Gastrocnemius medialis (tissue), 4 donors: ENCODE measurements at regions not wholly inside any gene's neighbourhood (a gene's known extent, or its start where the extent isn't known, plus 50 kb on each side); places are given as distances from the start of the nearest gene placed in this dataset.

ENCODE experiments used
- ATAC-seq, 2 donors: fragments of 150-250 bp; one replicate each; pipeline ENCODE4 v1.9.1; 2016
- DNase-seq, 2 donors: peaks; one replicate each; pipeline ENCODE4 v3.0.0-alpha.2; 2019
- H3K27ac ChIP-seq, 4 donors: fragments of 200-600 bp; sonication (generic); 1 replicate in 1 of 4; 2 replicates in 3 of 4; pipeline ENCODE4 v1.5.1; 2016 to 2018; ENCODE audit warnings: mild to moderate bottlenecking in 2 of 4, moderate library complexity in 1 of 4
- H3K27me3 ChIP-seq, 3 donors: fragments of 200-600 bp; sonication (generic) in 2 of 3; 1 replicate in 1 of 3; 2 replicates in 2 of 3; pipeline versions ENCODE4 v1.5.1 to v1.6.0; 2016 to 2019; ENCODE audit warnings: mild to moderate bottlenecking in 1 of 3, moderate library complexity in 1 of 3
- H3K36me3 ChIP-seq, 2 donors: fragments of 200-600 bp; sonication (generic) in 1 of 2; one replicate each; pipeline ENCODE4 v1.5.1; 2017 to 2018
- H3K4me1 ChIP-seq, 2 donors: fragments of 200-600 bp; sonication (generic) in 1 of 2; one replicate each; pipeline ENCODE4 v1.5.1; 2016 to 2017; ENCODE audit warnings: mild to moderate bottlenecking in 2 of 2
- H3K4me3 ChIP-seq, 4 donors: fragments of 200-600 bp; sonication (generic) in 3 of 4; 1 replicate in 1 of 4; 2 replicates in 3 of 4; pipeline ENCODE4 v1.5.1; 2016 to 2019; ENCODE audit warnings: mild to moderate bottlenecking in 2 of 4
- H3K9me3 ChIP-seq, 3 donors: fragments of 200-600 bp; sonication (generic) in 2 of 3; 1 replicate in 1 of 3; 2 replicates in 2 of 3; pipeline ENCODE4 v1.5.1; 2016 to 2019
- POLR2A ChIP-seq, 2 donors: fragments of 450-650 bp; IDR thresholded peaks; one replicate each; pipeline ENCODE4 v1.6.1; 2017; ENCODE audit warnings: antibody characterized with exemption in 2 of 2, mild to moderate bottlenecking in 2 of 2, moderate library complexity in 2 of 2
- in situ Hi-C, 4 donors: fragments of 200-750 bp; cut with MboI; loops; one replicate each; pipeline versions ENCODE4 v1.15.0 to v1.8.0; 2017; ENCODE audit warnings: low sequenced_read_pairs in 4 of 4
- intact Hi-C: fragments of 100-400 bp; cut with DNase I; formaldehyde crosslinking; loops from one replicate; pipeline ENCODE4 v1.15.1; 2023; ENCODE audit warnings: low total_unique reads
- TF ChIP-seq, protein P1 (sequence below), 5 experiments: fragments of 450-650 bp in 3 of 5; fragments of 200-600 bp in 2 of 5; sonication (generic) in 2 of 5; IDR thresholded peaks in 4 of 5; conservative IDR thresholded peaks in 1 of 5; 1 replicate in 4 of 5; 2 replicates in 1 of 5; pipeline ENCODE4 v1.5.1; 2016 to 2019; ENCODE audit warnings: antibody characterized with exemption in 5 of 5, mild to moderate bottlenecking in 3 of 5, moderate library complexity in 3 of 5

DNA sequence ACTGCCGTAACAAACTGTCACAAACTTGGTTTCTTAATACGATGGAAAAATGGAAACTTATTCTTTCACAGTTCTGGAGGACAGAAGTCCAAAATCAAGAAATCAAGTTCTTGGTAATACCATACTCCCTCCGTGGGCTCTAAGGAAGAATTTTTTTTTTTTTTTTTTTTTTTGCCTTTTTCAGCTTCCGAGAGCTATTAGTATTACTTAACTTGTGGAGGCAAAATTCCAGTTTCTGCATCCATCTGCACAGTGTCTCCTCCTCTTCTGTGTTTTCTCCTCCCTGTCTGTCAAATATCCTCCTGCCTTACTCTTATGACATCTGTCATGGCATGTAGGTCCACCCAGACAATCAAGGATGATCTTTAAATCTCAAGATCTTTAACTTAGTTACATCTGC is 426.6 kb downstream of the SPRY1 start:
- Histone ChIP-seq H3K4me1 (peaks cover 10 to 13% of the 10 kb centered on the region in 2 donors), H3K36me3 (no peaks in the 10 kb centered on the region), H3K27me3 (no peaks in the 10 kb centered on the region), H3K27ac (peak overlapping the region; percentile 24 to 44 (median 38)), H3K4me3 (no peak overlapping the region), H3K9me3 (no peaks in the 10 kb centered on the region)
- ATAC-seq, result peak; percentile 15 to 54
- intact Hi-C loops, result no loop called here
- no peak for DNase-seq
- TF ChIP-seq, protein P1, sequence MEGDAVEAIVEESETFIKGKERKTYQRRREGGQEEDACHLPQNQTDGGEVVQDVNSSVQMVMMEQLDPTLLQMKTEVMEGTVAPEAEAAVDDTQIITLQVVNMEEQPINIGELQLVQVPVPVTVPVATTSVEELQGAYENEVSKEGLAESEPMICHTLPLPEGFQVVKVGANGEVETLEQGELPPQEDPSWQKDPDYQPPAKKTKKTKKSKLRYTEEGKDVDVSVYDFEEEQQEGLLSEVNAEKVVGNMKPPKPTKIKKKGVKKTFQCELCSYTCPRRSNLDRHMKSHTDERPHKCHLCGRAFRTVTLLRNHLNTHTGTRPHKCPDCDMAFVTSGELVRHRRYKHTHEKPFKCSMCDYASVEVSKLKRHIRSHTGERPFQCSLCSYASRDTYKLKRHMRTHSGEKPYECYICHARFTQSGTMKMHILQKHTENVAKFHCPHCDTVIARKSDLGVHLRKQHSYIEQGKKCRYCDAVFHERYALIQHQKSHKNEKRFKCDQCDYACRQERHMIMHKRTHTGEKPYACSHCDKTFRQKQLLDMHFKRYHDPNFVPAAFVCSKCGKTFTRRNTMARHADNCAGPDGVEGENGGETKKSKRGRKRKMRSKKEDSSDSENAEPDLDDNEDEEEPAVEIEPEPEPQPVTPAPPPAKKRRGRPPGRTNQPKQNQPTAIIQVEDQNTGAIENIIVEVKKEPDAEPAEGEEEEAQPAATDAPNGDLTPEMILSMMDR (IDR thresholded peaks at IDR 0.05 in 4 of 5, conservative IDR thresholded peaks at IDR 0.05 in 1 of 5), result no peak
- TF ChIP-seq POLR2A (IDR thresholded peaks at IDR 0.05), result no peak
- in situ Hi-C loops, result no loop called here

GRCh38 chr4:123824524-123824923 is 427.9 kb downstream of the SPRY1 start:
- no peaks in the 10 kb centered on the region for H3K9me3 ChIP-seq
- in situ Hi-C loops, result no loop called here
- no peaks in the 10 kb centered on the region for H3K27me3 ChIP-seq
- intact Hi-C loops, result no loop called here
- no peaks in the 10 kb centered on the region for H3K36me3 ChIP-seq
- no peak overlapping the region for H3K4me3 ChIP-seq
- DNase-seq, result no peak
- no peak for ATAC-seq
- peaks cover 10 to 13% of the 10 kb centered on the region in 2 donors for H3K4me1 ChIP-seq
- peak overlapping the region in 3 of 4 donors; percentile 1 to 34 (median 24) for H3K27ac ChIP-seq
- TF ChIP-seq, protein P1 (IDR thresholded peaks at IDR 0.05 in 4 of 5, conservative IDR thresholded peaks at IDR 0.05 in 1 of 5), result no peak
- TF ChIP-seq POLR2A (IDR thresholded peaks at IDR 0.05), result no peak

GRCh38 chr4:123825596-123826291 is 429.1 kb downstream of the SPRY1 start:
- intact Hi-C loops, result loop anchor here (5.0 kb wide), 1 partner anchor 153 kb away; no protein-coding TSS in a partner anchor
- Histone ChIP-seq H3K27me3 (no peaks in the 10 kb centered on the region), H3K36me3 (no peaks in the 10 kb centered on the region), H3K4me3 (no peak overlapping the region), H3K9me3 (no peaks in the 10 kb centered on the region), H3K4me1 (peaks cover 10 to 13% of the 10 kb centered on the region in 2 donors), H3K27ac (peak overlapping the region in 1 of 4 donors; percentile 4)
- in situ Hi-C loops, result loop anchor here in 2 of 4 donors (25.0 kb wide), 1 partner anchor 413 kb away; no protein-coding TSS in a partner anchor
- TF ChIP-seq POLR2A (IDR thresholded peaks at IDR 0.05), result no peak
- TF ChIP-seq, protein P1 (IDR thresholded peaks at IDR 0.05 in 4 of 5, conservative IDR thresholded peaks at IDR 0.05 in 1 of 5), result no peak
- DNase-seq, result no peak
- no peak for ATAC-seq

- Histone ChIP-seq H3K36me3 (no peaks in the 10 kb centered on the region), H3K4me3 (no peak overlapping the region), H3K27me3 (no peaks in the 10 kb centered on the region), H3K27ac (peak overlapping the region in 2 of 4 donors; percentile 9 to 58), H3K9me3 (no peaks in the 10 kb centered on the region), H3K4me1 (peaks cover 19 to 23% of the 10 kb centered on the region in 2 donors)
- ATAC-seq, result peak in 1 of 2 donors; percentile 60
- intact Hi-C loops (loop anchor here (5.0 kb wide), 1 partner anchor 155 kb away; no protein-coding TSS in a partner anchor), in situ Hi-C loops (loop anchor here in 2 of 4 donors (25.0 kb wide), 1 partner anchor 415 kb away; no protein-coding TSS in a partner anchor)
- TF ChIP-seq, protein P1 (IDR thresholded peaks at IDR 0.05 in 4 of 5, conservative IDR thresholded peaks at IDR 0.05 in 1 of 5), result no peak
- TF ChIP-seq POLR2A (IDR thresholded peaks at IDR 0.05), result no peak
- peak; percentile 15 to 60 for DNase-seq
Measured at GRCh38 chr4:123826896-123827295, 430.3 kb downstream of the SPRY1 start.
